H1 (cell line): ENCODE measurements at regions not wholly inside any gene's neighbourhood (a gene's known extent, or its start where the extent isn't known, plus 50 kb on each side); places are given as distances from the start of the nearest gene placed in this dataset.

ENCODE experiments used
- CEBPB ChIP-seq: IDR thresholded peaks from 2 replicates; pipeline ENCODE4 v1.6.1; 2012; ENCODE audit warnings: low read depth, low read length
- RBBP5 ChIP-seq: IDR thresholded peaks from 2 replicates; pipeline ENCODE4 v1.7.1; 2012; ENCODE audit warnings: low read depth, mild to moderate bottlenecking, inconsistent platforms, low read length, moderate library complexity, borderline replicate concordance

DNA sequence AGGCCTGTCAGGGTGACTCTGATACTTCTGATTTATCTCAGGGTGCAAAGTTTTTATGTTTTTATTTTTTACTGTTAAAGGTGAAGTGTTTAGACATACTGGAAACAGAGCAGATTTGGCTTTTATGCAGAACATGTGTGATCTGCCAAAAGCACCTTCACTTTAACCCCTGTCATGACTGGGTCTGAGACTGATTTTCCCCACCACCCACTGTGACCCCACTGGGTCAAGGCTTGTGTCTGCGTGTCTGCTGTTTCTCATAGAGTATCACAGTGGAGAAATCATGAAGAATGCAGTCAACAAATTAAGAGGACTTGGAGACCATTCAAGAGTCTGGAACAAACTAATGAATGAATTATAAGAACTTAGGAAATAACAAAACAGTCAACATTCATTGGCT, 131.2 kb downstream of the SPTSSA start (continued):
- TF ChIP-seq RBBP5, result no peak
- TF ChIP-seq CEBPB, result no peak
